H9 (cell line): ENCODE measurements at regions not wholly inside any gene's neighbourhood (a gene's known extent, or its start where the extent isn't known, plus 50 kb on each side); places are given as distances from the start of the nearest gene placed in this dataset.

Source experiments
- DNase-seq: peaks from one replicate; pipeline ENCODE4 v3.0.0-alpha.2; 2017
- H2AFZ ChIP-seq: one replicate; pipeline ENCODE4 v1.6.1; 2013; ENCODE audit warnings: mild to moderate bottlenecking, low read length, control low read depth, moderate library complexity
- H2AK5ac ChIP-seq: 2 replicates; pipeline ENCODE4 v1.6.1; 2013; ENCODE audit warnings: low read length, control low read depth, mixed read lengths; ENCODE audit not compliant: insufficient read length
- H2BK120ac ChIP-seq: one replicate; pipeline ENCODE4 v1.6.1; 2013; ENCODE audit warnings: low read depth, mild to moderate bottlenecking, low read length, control low read depth, inconsistent platforms; ENCODE audit not compliant: poor library complexity, severe bottlenecking
- H2BK12ac ChIP-seq: 2 replicates; pipeline ENCODE4 v1.6.1; 2013; ENCODE audit warnings: low read length, control low read depth, mixed read lengths, low read depth; ENCODE audit not compliant: insufficient read length
- H2BK15ac ChIP-seq: 2 replicates; pipeline ENCODE4 v1.6.1; 2013; ENCODE audit warnings: low read depth, low read length, control low read depth
- H2BK20ac ChIP-seq: one replicate; pipeline ENCODE4 v1.6.1; 2013; ENCODE audit warnings: low read depth, mild to moderate bottlenecking, low read length, control low read depth, inconsistent platforms; ENCODE audit not compliant: poor library complexity, severe bottlenecking
- H2BK5ac ChIP-seq: 2 replicates; pipeline ENCODE4 v1.6.1; 2013; ENCODE audit warnings: low read length, control low read depth, mixed read lengths; ENCODE audit not compliant: insufficient read length
- H3K14ac ChIP-seq: 2 replicates; pipeline ENCODE4 v1.6.1; 2013; ENCODE audit warnings: low read length, control low read depth; ENCODE audit not compliant: insufficient read depth
- H3K18ac ChIP-seq: 2 replicates; pipeline ENCODE4 v1.6.1; 2013; ENCODE audit warnings: low read depth, mild to moderate bottlenecking, mixed read lengths, low read length, control low read depth; ENCODE audit not compliant: insufficient read length
- H3K23ac ChIP-seq: 2 replicates; pipeline ENCODE4 v1.6.1; 2013; ENCODE audit warnings: low read length, control low read depth, mixed read lengths, low read depth; ENCODE audit not compliant: insufficient read length
- H3K23me2 ChIP-seq: 2 replicates; pipeline ENCODE4 v1.6.1; 2013; ENCODE audit warnings: low read depth, mild to moderate bottlenecking, mixed read lengths, low read length, control low read depth; ENCODE audit not compliant: insufficient read length, poor library complexity, severe bottlenecking
- H3K27ac ChIP-seq: 2 replicates; pipeline ENCODE4 v1.5.1; 2013; ENCODE audit warnings: low read length, control low read depth, mixed read lengths, low read depth; ENCODE audit not compliant: insufficient read length
- H3K27me3 ChIP-seq: 2 replicates; pipeline ENCODE4 v1.6.1; 2013; ENCODE audit warnings: low read length, control low read depth, inconsistent platforms; ENCODE audit not compliant: insufficient read depth
- H3K4ac ChIP-seq: 2 replicates; pipeline ENCODE4 v1.6.1; 2013; ENCODE audit warnings: low read depth, mild to moderate bottlenecking, control low read depth, inconsistent platforms, low read length, moderate library complexity
- H3K4me1 ChIP-seq: 2 replicates; pipeline ENCODE4 v1.6.1; 2013; ENCODE audit warnings: low read length, control low read depth, inconsistent platforms; ENCODE audit not compliant: insufficient read depth
- H3K4me2 ChIP-seq: 2 replicates; pipeline ENCODE4 v1.6.1; 2013; ENCODE audit warnings: low read length, control low read depth, mixed read lengths; ENCODE audit not compliant: insufficient read length, insufficient read depth
- H3K56ac ChIP-seq: 2 replicates; pipeline ENCODE4 v1.6.1; 2013; ENCODE audit warnings: low read depth, mild to moderate bottlenecking, mixed read lengths, low read length, control low read depth; ENCODE audit not compliant: insufficient read length
- H3K79me1 ChIP-seq: 2 replicates; pipeline ENCODE4 v1.6.1; 2013; ENCODE audit warnings: low read depth, mild to moderate bottlenecking, moderate library complexity, low read length, control low read depth, inconsistent platforms; ENCODE audit not compliant: insufficient read depth, poor library complexity, severe bottlenecking
- H3K79me2 ChIP-seq: 2 replicates; pipeline ENCODE4 v1.6.1; 2013; ENCODE audit warnings: low read length, control low read depth, inconsistent platforms; ENCODE audit not compliant: insufficient read depth
- H3K9ac ChIP-seq: 2 replicates; pipeline ENCODE4 v1.6.1; 2013; ENCODE audit warnings: low read length, control low read depth, mixed read lengths; ENCODE audit not compliant: insufficient read length; ENCODE audit errors: extremely low read depth
- H3K9me3 ChIP-seq: one replicate; pipeline ENCODE4 v1.6.1; 2013; ENCODE audit warnings: low read depth, low read length, inconsistent platforms; ENCODE audit not compliant: control insufficient read depth
- H3T11ph ChIP-seq: one replicate; pipeline ENCODE4 v1.6.1; 2013; ENCODE audit warnings: mild to moderate bottlenecking, low read length, control low read depth, inconsistent platforms
- H4K20me1 ChIP-seq: one replicate; pipeline ENCODE4 v1.6.1; 2013; ENCODE audit not compliant: control insufficient read depth, insufficient read length, insufficient read depth
- H4K5ac ChIP-seq: 2 replicates; pipeline ENCODE4 v1.6.1; 2013; ENCODE audit warnings: low read depth, mild to moderate bottlenecking, mixed read lengths, low read length, control low read depth; ENCODE audit not compliant: insufficient read length
- H4K8ac ChIP-seq: replicated peaks from 2 replicates; pipeline ENCODE4 v1.6.1; 2013; ENCODE audit warnings: low read length, control low read depth, mixed read lengths, low read depth; ENCODE audit not compliant: insufficient read length
- H4K91ac ChIP-seq: 2 replicates; pipeline ENCODE4 v1.6.1; 2013; ENCODE audit warnings: low read depth, mild to moderate bottlenecking, moderate library complexity, mixed read lengths, low read length, control low read depth; ENCODE audit not compliant: insufficient read length
- H3K27ac Mint-ChIP-seq, 3 experiments: 2 replicates in 2 of 3; 3 replicates in 1 of 3; pipeline ENCODE4 v1.8.0; 2020 to 2021; ENCODE audit warnings: mixed read lengths in 3 of 3, mild to moderate bottlenecking in 1 of 3, moderate library complexity in 1 of 3
- H3K27me3 Mint-ChIP-seq: 2 replicates; pipeline ENCODE4 v1.8.0; 2021; ENCODE audit warnings: low read depth, mild to moderate bottlenecking, moderate library complexity, mixed read lengths
- H3K36me3 Mint-ChIP-seq, 3 experiments: 2 replicates in 2 of 3; 3 replicates in 1 of 3; pipeline ENCODE4 v1.8.0; 2020 to 2021; ENCODE audit warnings: low read depth in 3 of 3, mixed read lengths in 3 of 3; ENCODE audit not compliant: insufficient read depth in 1 of 3
- H3K4me1 Mint-ChIP-seq, 2 experiments: 2 replicates each; pipeline ENCODE4 v1.8.0; 2020; ENCODE audit warnings: mixed read lengths in 2 of 2
- H3K4me3 Mint-ChIP-seq, 2 experiments: 2 replicates in 1 of 2; 3 replicates in 1 of 2; pipeline ENCODE4 v1.8.0; 2020 to 2021; ENCODE audit warnings: mild to moderate bottlenecking in 2 of 2, mixed read lengths in 2 of 2, moderate library complexity in 1 of 2
- H3K9me3 Mint-ChIP-seq, 2 experiments: 2 replicates in 1 of 2; 3 replicates in 1 of 2; pipeline ENCODE4 v1.8.0; 2020; ENCODE audit warnings: mild to moderate bottlenecking in 2 of 2, mixed read lengths in 2 of 2, moderate library complexity in 1 of 2
- CTCF ChIP-seq: fragments of 200-600 bp; sonication (generic); conservative IDR thresholded peaks from 3 replicates; pipeline ENCODE4 v1.8.0; 2021; ENCODE audit warnings: antibody characterized with exemption, mild to moderate bottlenecking
- WGBS: extraction: QIAGEN DNeasy Blood & Tissue Kit; methylation state at CpG from one replicate; pipeline ENCODE4 v1.1.7; 2013; ENCODE audit warnings: missing lambda C conversion rate, low lambda C conversion rate, mixed read lengths; ENCODE audit not compliant: insufficient read length; ENCODE audit errors: extremely low coverage; 5-methylcytosine and 5-hydroxymethylcytosine counted together

DNA sequence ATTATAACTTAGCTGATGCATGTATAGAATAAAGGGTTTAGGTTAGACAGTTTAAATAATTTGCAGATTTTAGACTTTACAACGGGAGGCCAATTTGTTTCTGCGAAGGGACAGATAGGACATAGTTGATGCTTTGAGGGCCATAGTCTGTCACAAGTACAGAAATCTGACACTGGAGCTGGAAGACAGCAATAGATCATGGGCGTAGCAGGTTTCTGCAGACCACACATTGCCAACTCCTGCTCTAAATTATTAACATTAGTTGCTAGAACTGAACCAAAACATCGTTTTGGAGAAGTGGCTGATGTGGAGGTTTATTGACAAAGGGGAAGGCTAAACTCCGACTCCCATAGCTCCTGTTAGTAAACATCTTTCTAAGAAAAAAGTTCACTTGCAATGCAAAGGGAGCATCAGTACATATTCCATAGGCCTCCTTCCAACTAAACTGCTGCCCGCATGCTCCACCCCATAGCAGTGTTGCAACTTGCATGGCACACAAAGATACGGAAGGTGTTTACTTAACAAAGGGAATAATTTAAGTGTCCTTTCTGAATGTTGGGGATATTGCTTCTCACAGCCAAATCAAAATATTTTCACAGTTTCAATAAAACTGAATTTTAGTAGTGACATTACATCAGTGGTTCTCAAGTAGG lies 862.0 kb upstream of the CXADR start:
- H3K4me3 Mint-ChIP-seq: no peak overlapping the region
- DNase-seq: no peak
- H2BK5ac ChIP-seq: no peak overlapping the region
- H3K14ac ChIP-seq: no peak overlapping the region
- H4K20me1 ChIP-seq: no peaks in the 10 kb centered on the region
- H3K27me3 Mint-ChIP-seq: no peaks in the 10 kb centered on the region
- no peaks in the 10 kb centered on the region for H3K9me3 ChIP-seq
- no peak overlapping the region for H2BK15ac ChIP-seq
- no peak for TF ChIP-seq CTCF
- H3K23me2 ChIP-seq: no peaks in the 10 kb centered on the region
- H3K56ac ChIP-seq: no peak overlapping the region
- no peaks in the 10 kb centered on the region for H3K27me3 ChIP-seq
- no peak overlapping the region for H3K23ac ChIP-seq
- H3K36me3 Mint-ChIP-seq: no peaks in the 10 kb centered on the region
- no peak overlapping the region; a peak in 1 of 7 replicates for H3K27ac Mint-ChIP-seq
- no peaks in the 10 kb centered on the region for H3K79me2 ChIP-seq
- no peak overlapping the region for H3K4ac ChIP-seq
- no peak overlapping the region for H4K5ac ChIP-seq
- H3K79me1 ChIP-seq: no peaks in the 10 kb centered on the region
- H2BK12ac ChIP-seq: no peak overlapping the region
- H3K4me1 Mint-ChIP-seq: no peaks in the 10 kb centered on the region
- no peak overlapping the region for H3K4me2 ChIP-seq
- no peak overlapping the region for H4K8ac ChIP-seq
- no peak overlapping the region for H2AFZ ChIP-seq
- no peak overlapping the region for H2BK20ac ChIP-seq
- no peaks in the 10 kb centered on the region for H3K4me1 ChIP-seq
- no peak overlapping the region for H2AK5ac ChIP-seq
- H2BK120ac ChIP-seq: no peak overlapping the region
- H3K9ac ChIP-seq: no peak overlapping the region
- WGBS: no CpG with 5 or more reads among the region's 7 CpGs
- peaks cover 0 to 3% of the 10 kb centered on the region in 2 experiments; a peak in 1 of 5 replicates for H3K9me3 Mint-ChIP-seq
- H3K18ac ChIP-seq: no peak overlapping the region
- H3T11ph ChIP-seq: no peak overlapping the region
- no peak overlapping the region for H4K91ac ChIP-seq
- H3K27ac ChIP-seq: no peak overlapping the region
